Hepatocyte (in vitro differentiated cells): ENCODE measurements at regions not wholly inside any gene's neighbourhood (a gene's known extent, or its start where the extent isn't known, plus 50 kb on each side); places are given as distances from the start of the nearest gene placed in this dataset.

Experiments
- DNase-seq: peaks from one replicate; pipeline ENCODE4 v3.0.0-alpha.2; 2016; ENCODE audit warnings: low spot score
- H2AFZ ChIP-seq: fragments of 200-600 bp; sonication (generic); 2 replicates; pipeline ENCODE4 v1.6.0; 2016; ENCODE audit warnings: antibody characterized with exemption, mild to moderate bottlenecking
- H3K27ac ChIP-seq: fragments of 200-600 bp; sonication (generic); 2 replicates; pipeline ENCODE4 v1.5.1; 2016; ENCODE audit warnings: mild to moderate bottlenecking
- H3K27me3 ChIP-seq: fragments of 200-600 bp; sonication (generic); 2 replicates; pipeline ENCODE4 v1.6.1; 2016
- H3K36me3 ChIP-seq: fragments of 200-600 bp; sonication (generic); replicated peaks from 2 replicates; pipeline ENCODE4 v1.5.1; 2016; ENCODE audit warnings: low read depth; ENCODE audit not compliant: insufficient read depth
- H3K4me1 ChIP-seq: fragments of 200-600 bp; sonication (generic); 2 replicates; pipeline ENCODE4 v1.5.1; 2016; ENCODE audit warnings: mild to moderate bottlenecking, moderate library complexity; ENCODE audit not compliant: insufficient read depth
- H3K4me2 ChIP-seq: fragments of 200-600 bp; sonication (generic); 2 replicates; pipeline ENCODE4 v1.6.0; 2016
- H3K4me3 ChIP-seq: fragments of 200-600 bp; sonication (generic); 2 replicates; pipeline ENCODE4 v1.5.1; 2016; ENCODE audit warnings: mild to moderate bottlenecking
- H3K79me2 ChIP-seq: fragments of 200-600 bp; sonication (generic); 2 replicates; pipeline ENCODE4 v1.6.0; 2017; ENCODE audit warnings: mild to moderate bottlenecking
- H3K9me2 ChIP-seq: fragments of 200-600 bp; sonication (generic); replicated peaks from 2 replicates; pipeline ENCODE4 v1.6.0; 2017; ENCODE audit warnings: mild to moderate bottlenecking; ENCODE audit not compliant: insufficient read depth
- H3K9me3 ChIP-seq: fragments of 200-600 bp; sonication (generic); 2 replicates; pipeline ENCODE4 v1.5.1; 2016; ENCODE audit warnings: low read depth, mild to moderate bottlenecking
- H4K20me1 ChIP-seq: fragments of 200-600 bp; sonication (generic); 2 replicates; pipeline ENCODE4 v1.6.0; 2016; ENCODE audit warnings: mild to moderate bottlenecking; ENCODE audit not compliant: insufficient read depth, poor library complexity, severe bottlenecking
- EZH2 ChIP-seq: fragments of 200-600 bp; sonication (generic); IDR thresholded peaks from 2 replicates; pipeline ENCODE4 v1.6.1; 2016; ENCODE audit warnings: antibody characterized with exemption, mild to moderate bottlenecking, borderline replicate concordance
- EZH2phosphoT487 ChIP-seq: fragments of 200-600 bp; sonication (generic); IDR thresholded peaks from one replicate; pipeline ENCODE4 v1.6.1; 2018; ENCODE audit warnings: antibody characterized with exemption, mild to moderate bottlenecking, low read depth, moderate library complexity; ENCODE audit not compliant: unreplicated experiment, severe bottlenecking
- WGBS: methylation state at CpG from one replicate; pipeline ENCODE4 v1.1.6; 2016; ENCODE audit warnings: low lambda C conversion rate; ENCODE audit errors: missing lambda C conversion rate; 5-methylcytosine and 5-hydroxymethylcytosine counted together
- TF ChIP-seq, protein P1 (sequence below): fragments of 200-600 bp; sonication (generic); IDR thresholded peaks from 2 replicates; pipeline ENCODE4 v1.5.1; 2016; ENCODE audit warnings: antibody characterized with exemption, mild to moderate bottlenecking; ENCODE audit not compliant: poor library complexity

DNA sequence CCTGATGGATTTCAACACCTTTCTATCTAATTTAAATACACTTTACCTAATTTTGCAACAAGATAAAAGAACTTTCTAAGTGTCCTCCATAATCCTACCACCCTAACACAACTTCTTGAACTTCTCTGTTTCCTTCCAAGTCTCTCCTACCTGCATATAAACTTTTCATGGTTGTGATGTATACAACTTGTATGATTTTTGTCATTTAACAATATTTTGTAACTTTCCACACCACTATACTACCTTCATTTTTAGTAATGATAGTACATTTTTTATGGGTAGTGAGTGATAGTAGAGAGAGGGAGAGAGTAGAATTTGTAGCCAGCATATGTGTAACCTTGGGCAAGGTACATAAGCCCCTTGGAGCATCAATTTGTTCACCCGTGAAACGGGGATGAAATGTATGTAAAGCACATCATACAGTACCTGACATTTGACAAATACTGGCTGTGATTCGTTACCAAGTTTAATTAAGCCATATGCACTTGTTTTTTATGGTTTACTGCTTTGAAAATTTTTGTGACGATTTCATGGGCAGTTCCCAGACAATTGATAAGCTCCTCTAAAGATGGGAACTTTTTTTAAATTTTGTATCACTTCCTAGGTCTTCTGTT is 177.8 kb upstream of the SLC38A2 start:
- H3K9me2 ChIP-seq = no peaks in the 10 kb centered on the region
- H4K20me1 ChIP-seq = no peaks in the 10 kb centered on the region
- H3K27me3 ChIP-seq = no peaks in the 10 kb centered on the region
- H3K79me2 ChIP-seq = no peaks in the 10 kb centered on the region
- no peak overlapping the region for H2AFZ ChIP-seq
- H3K4me2 ChIP-seq = no peak overlapping the region
- 93% methylated on average over 4 of the region's 4 CpGs for WGBS
- H3K9me3 ChIP-seq = no peaks in the 10 kb centered on the region
- no peak for TF ChIP-seq EZH2phosphoT487
- TF ChIP-seq, protein P1, sequence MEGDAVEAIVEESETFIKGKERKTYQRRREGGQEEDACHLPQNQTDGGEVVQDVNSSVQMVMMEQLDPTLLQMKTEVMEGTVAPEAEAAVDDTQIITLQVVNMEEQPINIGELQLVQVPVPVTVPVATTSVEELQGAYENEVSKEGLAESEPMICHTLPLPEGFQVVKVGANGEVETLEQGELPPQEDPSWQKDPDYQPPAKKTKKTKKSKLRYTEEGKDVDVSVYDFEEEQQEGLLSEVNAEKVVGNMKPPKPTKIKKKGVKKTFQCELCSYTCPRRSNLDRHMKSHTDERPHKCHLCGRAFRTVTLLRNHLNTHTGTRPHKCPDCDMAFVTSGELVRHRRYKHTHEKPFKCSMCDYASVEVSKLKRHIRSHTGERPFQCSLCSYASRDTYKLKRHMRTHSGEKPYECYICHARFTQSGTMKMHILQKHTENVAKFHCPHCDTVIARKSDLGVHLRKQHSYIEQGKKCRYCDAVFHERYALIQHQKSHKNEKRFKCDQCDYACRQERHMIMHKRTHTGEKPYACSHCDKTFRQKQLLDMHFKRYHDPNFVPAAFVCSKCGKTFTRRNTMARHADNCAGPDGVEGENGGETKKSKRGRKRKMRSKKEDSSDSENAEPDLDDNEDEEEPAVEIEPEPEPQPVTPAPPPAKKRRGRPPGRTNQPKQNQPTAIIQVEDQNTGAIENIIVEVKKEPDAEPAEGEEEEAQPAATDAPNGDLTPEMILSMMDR = no peak
- no peak for TF ChIP-seq EZH2
- no peaks in the 10 kb centered on the region for H3K36me3 ChIP-seq
- H3K4me1 ChIP-seq = peaks cover 5% of the 10 kb centered on the region
- no peak overlapping the region for H3K4me3 ChIP-seq
- DNase-seq = no peak
- H3K27ac ChIP-seq = no peak overlapping the region

DNA sequence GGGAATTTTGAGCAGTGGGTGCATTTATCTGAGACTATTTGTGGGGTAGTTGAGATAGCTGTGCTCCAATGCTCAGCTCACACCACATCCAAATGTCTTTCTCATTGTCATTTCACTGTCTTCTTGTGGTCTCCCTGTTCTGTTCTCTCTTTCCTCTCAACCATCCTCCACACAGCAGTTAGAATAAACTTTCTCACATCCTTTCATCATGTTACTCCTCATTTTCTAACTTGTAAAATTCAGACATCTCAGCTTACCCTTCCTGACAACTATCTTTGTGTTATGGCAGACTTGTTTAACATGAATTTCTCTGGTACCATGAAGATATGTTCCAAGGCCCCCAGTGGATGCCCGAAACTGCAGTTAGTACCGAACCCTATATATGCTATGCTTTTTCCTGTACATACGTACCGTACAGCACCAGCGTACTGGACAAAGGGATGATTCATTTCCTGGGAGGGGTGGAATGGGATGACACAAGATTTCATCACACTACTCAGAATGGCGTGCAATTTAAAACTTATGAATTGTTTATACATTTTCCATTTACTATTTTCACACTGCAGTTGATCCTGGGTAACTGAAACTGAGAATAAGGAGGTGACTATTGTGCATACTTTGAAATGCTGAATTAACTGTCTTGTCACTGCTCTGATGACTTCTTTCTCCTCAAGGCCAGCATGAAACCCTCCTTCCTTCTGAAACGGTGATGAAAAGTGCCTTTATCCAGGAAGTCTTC is 177.1 kb upstream of the SLC38A2 start:
- Histone ChIP-seq H3K27ac (peak overlapping the region; percentile 59), H3K4me1 (no peaks in the 10 kb centered on the region), H3K9me2 (no peaks in the 10 kb centered on the region), H3K4me3 (no peak overlapping the region), H2AFZ (no peak overlapping the region), H3K27me3 (no peaks in the 10 kb centered on the region), H3K9me3 (no peaks in the 10 kb centered on the region), H3K79me2 (no peaks in the 10 kb centered on the region), H4K20me1 (no peaks in the 10 kb centered on the region), H3K4me2 (no peak overlapping the region), H3K36me3 (no peaks in the 10 kb centered on the region)
- DNase-seq = no peak
- WGBS = 82% methylated on average over 7 of the region's 7 CpGs
- no peak for TF ChIP-seq EZH2
- no peak for TF ChIP-seq EZH2phosphoT487
- TF ChIP-seq, protein P1 = no peak

DNA sequence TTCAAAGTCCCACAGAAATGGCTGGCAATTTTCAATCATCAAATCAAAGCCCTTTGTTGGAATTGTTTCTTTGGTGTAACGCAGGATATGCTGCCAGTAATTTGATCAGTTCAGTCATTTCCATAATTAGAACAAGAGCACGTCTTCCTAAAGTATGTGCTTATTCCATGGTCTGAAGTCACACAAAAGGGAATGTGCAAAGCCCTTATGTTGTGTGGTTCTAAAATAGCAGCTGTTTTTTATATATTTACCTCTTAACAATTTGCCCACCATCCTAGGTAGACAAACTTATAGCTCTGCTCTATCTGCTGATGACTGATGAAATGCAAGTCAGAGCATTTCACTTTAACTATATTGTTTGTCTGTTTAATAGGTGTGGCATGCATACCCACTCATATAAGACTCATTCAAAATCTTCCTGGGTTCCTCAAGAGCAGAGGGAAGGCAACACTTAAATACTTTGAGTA is 176.1 kb upstream of the SLC38A2 start:
- Histone ChIP-seq H3K27me3 (no peaks in the 10 kb centered on the region), H3K4me2 (no peak overlapping the region)

More for the DNA sequence above, 176.1 kb upstream of the SLC38A2 start:
- 69% methylated on average over 2 of the region's 2 CpGs for WGBS
- TF ChIP-seq, protein P1 = no peak
- TF ChIP-seq EZH2 (no peak), EZH2phosphoT487 (no peak)
- H3K27ac ChIP-seq = no peak overlapping the region
- H3K9me3 ChIP-seq = no peaks in the 10 kb centered on the region
- DNase-seq = no peak
- H3K4me3 ChIP-seq = no peak overlapping the region
- H2AFZ ChIP-seq = no peak overlapping the region
- H3K79me2 ChIP-seq = no peaks in the 10 kb centered on the region
- no peaks in the 10 kb centered on the region for H3K36me3 ChIP-seq
- H3K4me1 ChIP-seq = no peaks in the 10 kb centered on the region
- H3K9me2 ChIP-seq = no peaks in the 10 kb centered on the region
- no peaks in the 10 kb centered on the region for H4K20me1 ChIP-seq
